NK-92 (cell line): ENCODE measurements at regions not wholly inside any gene's neighbourhood (a gene's known extent, or its start where the extent isn't known, plus 50 kb on each side); places are given as distances from the start of the nearest gene placed in this dataset.

Experiments used
- DNase-seq: peaks from one replicate; lab custom pipeline; 2025; ENCODE audit not compliant: unreplicated experiment; lab: John Stamatoyannopoulos, UW

GRCh38 chr20:40591119-40591518 lies 97.9 kb downstream of the MAFB start:
- DNase-seq: no peak

DNA sequence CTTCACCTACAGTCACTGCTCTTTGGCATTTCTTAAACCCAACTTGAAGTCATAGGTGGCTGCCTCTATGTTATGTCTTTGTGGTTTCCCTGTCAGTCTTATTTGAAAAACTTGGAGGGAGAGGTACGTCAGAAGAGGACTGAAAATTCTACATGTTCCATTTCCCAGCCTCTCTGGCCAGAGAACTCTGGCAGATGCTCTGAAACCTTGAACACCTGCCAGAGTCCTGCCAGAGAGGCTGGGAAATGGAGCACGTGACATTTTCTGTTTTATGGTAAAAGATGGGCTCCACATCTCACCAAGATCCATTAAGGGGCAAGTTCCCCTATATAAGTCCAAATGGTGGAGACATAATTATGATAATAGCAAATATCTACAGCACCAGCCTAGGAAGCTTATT lies 99.5 kb downstream of the MAFB start:
- no peak for DNase-seq

- DNase-seq: no peak
Measured at GRCh38 chr20:40588891-40589290, 100.1 kb downstream of the MAFB start.

GRCh38 chr20:40587038-40587437 lies 102.0 kb downstream of the MAFB start:
- DNase-seq: no peak

- no peak for DNase-seq
Measured at GRCh38 chr20:40584130-40584809, 104.8 kb downstream of the MAFB start.

DNA sequence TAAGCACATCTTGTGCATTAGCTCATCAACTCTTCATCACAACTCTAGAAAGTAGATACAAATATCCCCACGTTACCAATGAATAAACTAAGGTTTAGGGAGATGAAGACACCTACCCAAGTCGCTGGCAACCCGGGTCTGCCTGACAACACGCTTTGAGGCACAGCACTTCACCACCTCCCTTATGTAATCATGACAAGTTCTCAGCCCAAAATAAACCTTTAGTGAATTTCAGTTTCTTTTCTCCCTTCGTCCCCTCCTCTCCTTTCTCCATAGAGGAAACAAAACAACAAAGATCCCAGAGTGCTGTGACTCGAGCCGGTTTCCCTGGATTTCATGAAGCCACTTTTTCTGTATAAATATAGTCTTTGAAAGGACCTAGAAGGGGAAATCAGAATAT lies 105.4 kb downstream of the MAFB start:
- no peak for DNase-seq

GRCh38 chr20:40583205-40583604 lies 105.8 kb downstream of the MAFB start:
- DNase-seq: no peak

- DNase-seq: no peak
Measured at GRCh38 chr20:40582531-40582930, 106.5 kb downstream of the MAFB start.

DNA sequence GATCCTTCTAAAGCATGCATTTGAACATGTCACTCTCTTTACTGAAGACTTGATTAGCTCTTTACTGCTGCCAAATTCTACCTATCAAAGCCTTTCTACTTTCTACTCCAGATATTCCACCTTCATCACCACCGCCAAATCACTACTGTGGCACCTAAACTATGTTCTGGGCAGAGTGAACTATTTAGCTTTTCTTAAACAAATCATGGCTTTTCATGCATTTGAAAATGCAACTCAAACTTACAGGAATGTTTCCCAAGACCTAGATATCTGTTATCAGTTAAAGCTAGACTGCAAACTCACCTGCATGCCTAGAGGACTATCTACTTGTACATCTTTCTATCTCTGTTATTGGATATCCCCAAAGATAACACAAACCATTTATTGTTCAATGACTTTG lies 109.3 kb downstream of the MAFB start:
- no peak for DNase-seq

GRCh38 chr20:40578961-40579360 lies 110.1 kb downstream of the MAFB start:
- no peak for DNase-seq

- DNase-seq: no peak
Measured at GRCh38 chr20:40575851-40576250, 113.2 kb downstream of the MAFB start.

GRCh38 chr20:40572251-40572650 lies 116.8 kb downstream of the MAFB start:
- DNase-seq: no peak

DNA sequence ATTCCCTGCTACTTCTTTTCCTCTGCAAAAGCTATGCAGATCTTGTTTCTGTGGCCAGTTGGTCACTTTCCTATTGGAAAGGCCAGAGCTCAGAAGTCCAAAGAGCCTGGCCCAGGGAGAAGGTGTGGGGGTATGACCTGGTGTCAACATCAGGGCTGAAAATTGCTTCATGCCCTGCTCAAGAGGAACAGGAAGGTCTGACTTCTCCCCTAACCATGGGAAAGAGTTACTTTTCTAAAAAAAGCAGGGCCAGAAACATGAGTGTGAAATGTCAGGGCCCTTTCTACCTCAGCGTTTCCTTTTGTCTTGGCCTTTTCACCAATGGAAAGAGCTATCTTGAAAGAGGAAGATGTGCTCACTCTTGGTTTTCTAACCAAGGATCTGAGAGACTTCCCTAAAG lies 117.4 kb downstream of the MAFB start:
- no peak for DNase-seq

DNA sequence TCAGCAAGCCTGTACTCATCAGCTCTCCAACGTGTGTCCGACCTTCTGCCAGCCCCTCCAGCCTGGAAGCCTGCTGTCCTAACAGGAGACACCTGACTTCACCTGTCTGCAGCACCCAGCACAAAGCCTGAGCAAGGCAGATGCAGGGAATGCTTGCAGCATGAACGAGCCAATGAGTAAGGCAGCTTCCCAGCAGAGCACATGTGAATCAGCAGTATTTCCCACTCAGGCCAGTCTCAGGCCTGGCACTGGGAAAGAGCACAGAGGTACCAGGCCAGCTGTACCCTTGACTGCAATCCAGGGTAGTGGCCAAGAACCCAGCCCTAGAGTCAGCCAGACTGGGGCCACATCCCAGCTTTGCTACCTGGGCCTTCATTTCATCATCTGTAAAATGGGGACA lies 120.8 kb downstream of the MAFB start:
- DNase-seq: no peak

- DNase-seq: no peak
Measured at GRCh38 chr20:40565682-40566040, 123.4 kb downstream of the MAFB start.

- DNase-seq: no peak
Measured at GRCh38 chr20:40565001-40565681, 123.9 kb downstream of the MAFB start.

- DNase-seq: no peak
Measured at GRCh38 chr20:40563296-40563950, 125.6 kb downstream of the MAFB start.

GRCh38 chr20:40562031-40562430 lies 127.0 kb downstream of the MAFB start:
- DNase-seq: no peak

GRCh38 chr20:40561187-40561586 lies 127.8 kb downstream of the MAFB start:
- no peak for DNase-seq

- no peak for DNase-seq
Measured at GRCh38 chr20:40558212-40558611, 130.8 kb downstream of the MAFB start.

GRCh38 chr20:40551125-40551530 lies 137.9 kb downstream of the MAFB start:
- DNase-seq: no peak

- no peak for DNase-seq
Measured at GRCh38 chr20:40547483-40548091, 141.4 kb downstream of the MAFB start.
